ENCODE measurements at regions not wholly inside any gene's neighbourhood (a gene's known extent, or its start where the extent isn't known, plus 50 kb on each side); places are given as distances from the start of the nearest gene placed in this dataset.

DNA sequence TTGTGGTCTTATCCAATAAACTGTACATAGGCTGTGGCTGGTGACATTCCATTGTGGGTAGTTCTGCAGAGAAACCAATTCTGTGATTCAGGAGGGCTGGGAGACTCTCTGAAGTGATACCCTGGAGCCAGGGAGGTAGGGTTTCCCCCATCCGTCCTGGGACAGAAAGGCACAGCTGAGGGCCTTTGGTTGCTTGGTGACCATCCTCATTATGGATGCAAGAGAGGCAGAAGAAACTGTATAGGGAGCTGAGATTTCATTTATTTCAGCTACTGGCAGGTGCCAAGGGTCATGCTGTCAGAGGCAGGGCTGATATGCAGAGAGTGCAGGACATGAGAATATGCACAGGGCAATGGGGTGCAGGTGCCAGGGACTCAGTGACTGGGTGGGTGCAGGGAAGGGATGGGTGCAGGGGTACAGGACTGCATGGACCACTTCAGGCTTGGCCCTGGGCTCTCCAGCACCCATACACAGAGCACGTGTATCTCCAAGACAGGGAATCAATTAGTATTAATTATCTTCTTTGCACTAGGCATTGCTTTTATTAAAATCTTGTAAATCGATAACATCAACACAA is 236.5 kb downstream of the ICE1 start:
- no peak overlapping the region for H4K5ac ChIP-seq (ENCODE audit: insufficient read length, low read depth, low read length)
- no peak overlapping the region for H4K91ac ChIP-seq (replicated peaks; ENCODE audit: insufficient read length, low read length)
- DNase-seq (ENCODE audit: low read depth in 1 of 2, low spot score in 2 of 2) (no peak), FAIRE-seq (no peak)
- ChIA-PET CTCF (ENCODE audit: partially characterized antibody) (interaction anchor here (1.3 to 1.8 kb wide), 2 partner anchors 14 to 18 kb away, joined by 3 to 6 read pairs; no protein-coding TSS in a partner anchor), POLR2A (ENCODE audit: partially characterized antibody) (no interaction called here)
- H3K4me2 ChIP-seq (ENCODE audit: insufficient read depth in 1 of 2, low read depth in 2 of 2, low read length in 2 of 2): no peak overlapping the region
- H2BK12ac ChIP-seq (ENCODE audit: low read depth, low read length): no peak overlapping the region
- no peak overlapping the region for H3K4me3 ChIP-seq (ENCODE audit: extremely low read depth in 1 of 4, insufficient read depth in 2 of 4, low read depth in 3 of 4, low read length in 4 of 4)
- H3K18ac ChIP-seq (ENCODE audit: extremely low read depth, low read length): no peak overlapping the region
- no peak overlapping the region for H2BK15ac ChIP-seq (ENCODE audit: low read length)
- H3K23me2 ChIP-seq (ENCODE audit: low read depth, low read length): no peaks in the 10 kb centered on the region
- H3K27me3 ChIP-seq (replicated peaks in 1 of 4; ENCODE audit: control insufficient read depth in 3 of 4, extremely low read depth in 1 of 4, insufficient read depth in 3 of 4, low read length in 3 of 4): no peaks in the 10 kb centered on the region
- no peaks in the 10 kb centered on the region for H3K79me1 ChIP-seq (ENCODE audit: low read depth, low read length)
- H3K4ac ChIP-seq (replicated peaks; ENCODE audit: insufficient read length, low read depth, low read length): no peak overlapping the region
- no peaks in the 10 kb centered on the region for H3K36me3 ChIP-seq (ENCODE audit: control insufficient read depth in 2 of 4, insufficient read depth in 4 of 4, low read length in 3 of 4)
- no peaks in the 10 kb centered on the region for H3K9me3 ChIP-seq (ENCODE audit: insufficient read depth in 2 of 2, low read depth in 1 of 2, low read length in 1 of 2)
- H4K8ac ChIP-seq (ENCODE audit: extremely low read depth, insufficient read depth, low read length): no peak overlapping the region
- H2AFZ ChIP-seq (ENCODE audit: low read length): no peak overlapping the region
- 74% methylated on average over 3 of the region's 3 CpGs; no CpG with 5 or more reads in 1 of the 2 experiments for WGBS, 2 experiments (ENCODE audit: extremely low coverage in 1 of 2, insufficient coverage in 1 of 2, insufficient read length in 1 of 2, insufficient replicate concordance in 2 of 2, low coverage in 1 of 2, low lambda C conversion rate in 2 of 2, missing lambda C conversion rate in 1 of 2)
- no peak overlapping the region for H2BK20ac ChIP-seq (ENCODE audit: low read length)
- H3K23ac ChIP-seq (ENCODE audit: insufficient read length): no peak overlapping the region
- no peak overlapping the region for H3K14ac ChIP-seq (ENCODE audit: insufficient read length)
- TF ChIP-seq SRF (IDR thresholded peaks at IDR 0.05; ENCODE audit: low read depth, low read length) (no peak), SAP30 (IDR thresholded peaks at IDR 0.05; ENCODE audit: insufficient read depth, insufficient replicate concordance, low read length) (no peak), POLR2AphosphoS5 (IDR thresholded peaks at IDR 0.05; ENCODE audit: low read depth, low read length) (no peak), ZNF274 (IDR thresholded peaks at IDR 0.05; ENCODE audit: borderline replicate concordance, extremely low read depth, low read length) (no peak), RBBP5 (IDR thresholded peaks at IDR 0.05; ENCODE audit: borderline replicate concordance, low read depth, low read length) (no peak)
- H2BK120ac ChIP-seq (replicated peaks; ENCODE audit: low read depth, low read length): no peak overlapping the region
- H3K27ac ChIP-seq (ENCODE audit: low read depth, low read length): no peak overlapping the region
- no peak overlapping the region for H2AK5ac ChIP-seq (ENCODE audit: low read depth, low read length)
- H2BK5ac ChIP-seq (ENCODE audit: low read depth, low read length): no peak overlapping the region
- no peak overlapping the region for H3K56ac ChIP-seq (replicated peaks; ENCODE audit: insufficient read length, low read depth, low read length)
- peaks cover 0 to 2% (median 0%) of the 10 kb centered on the region in 4 experiments; a peak in 2 of 7 replicates for H3K4me1 ChIP-seq (replicated peaks in 1 of 4; ENCODE audit: control insufficient read depth in 3 of 4, insufficient read depth in 4 of 4, low read length in 3 of 4)
- H4K20me1 ChIP-seq (replicated peaks in 1 of 2; ENCODE audit: control insufficient read depth in 1 of 2, insufficient read depth in 2 of 2, low read length in 2 of 2): no peaks in the 10 kb centered on the region
- H3K9ac ChIP-seq (replicated peaks in 1 of 4; ENCODE audit: extremely low read depth in 1 of 4, low read depth in 3 of 4, low read length in 3 of 4): no peak overlapping the region
- no peaks in the 10 kb centered on the region for H3K79me2 ChIP-seq (ENCODE audit: control insufficient read depth in 1 of 2, insufficient read depth in 2 of 2, low read length in 2 of 2)

All from H1 (cell line).